NCI-H1436 (cell line): ENCODE measurements at regions not wholly inside any gene's neighbourhood (a gene's known extent, or its start where the extent isn't known, plus 50 kb on each side); places are given as distances from the start of the nearest gene placed in this dataset.

Source experiments
- DNase-seq: peaks from one replicate; lab custom pipeline; 2025; lab: John Stamatoyannopoulos, UW

DNA sequence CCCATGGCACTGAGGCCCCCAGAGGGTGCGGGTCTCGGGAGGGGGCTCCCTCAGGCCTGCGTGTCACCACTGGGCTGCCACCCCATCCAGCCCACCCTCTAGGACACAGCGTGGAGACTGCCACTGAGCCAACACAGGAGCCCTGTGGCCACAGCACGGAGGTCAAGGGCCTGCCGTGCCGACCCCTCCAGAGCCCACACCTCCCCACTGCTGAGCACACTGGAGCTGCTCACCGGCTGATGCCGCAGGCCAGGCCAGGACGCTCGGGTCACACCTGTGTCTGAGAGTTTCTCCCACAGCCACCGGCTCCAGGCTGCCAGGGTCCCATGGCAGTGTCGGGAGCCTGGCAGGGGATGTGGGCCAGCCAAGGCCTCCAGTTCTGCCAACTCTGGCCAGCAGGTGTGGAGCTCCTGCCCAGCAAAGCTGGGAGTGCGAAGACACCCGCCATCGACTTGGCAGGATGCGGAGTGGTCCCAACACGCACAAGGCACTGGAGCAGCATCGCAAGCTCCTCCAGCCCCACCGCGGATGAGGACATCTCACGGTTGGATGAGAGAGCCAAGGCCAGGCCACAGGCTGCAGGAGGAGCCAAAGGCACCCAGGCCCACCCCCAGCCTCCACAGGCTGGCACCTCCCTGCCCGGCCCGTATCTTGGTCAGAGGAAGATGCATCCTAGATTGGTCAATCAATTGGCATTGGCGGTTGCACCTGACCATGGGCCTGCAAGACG is 187.1 kb downstream of the BRD1 start:
- DNase-seq, result no peak

DNA sequence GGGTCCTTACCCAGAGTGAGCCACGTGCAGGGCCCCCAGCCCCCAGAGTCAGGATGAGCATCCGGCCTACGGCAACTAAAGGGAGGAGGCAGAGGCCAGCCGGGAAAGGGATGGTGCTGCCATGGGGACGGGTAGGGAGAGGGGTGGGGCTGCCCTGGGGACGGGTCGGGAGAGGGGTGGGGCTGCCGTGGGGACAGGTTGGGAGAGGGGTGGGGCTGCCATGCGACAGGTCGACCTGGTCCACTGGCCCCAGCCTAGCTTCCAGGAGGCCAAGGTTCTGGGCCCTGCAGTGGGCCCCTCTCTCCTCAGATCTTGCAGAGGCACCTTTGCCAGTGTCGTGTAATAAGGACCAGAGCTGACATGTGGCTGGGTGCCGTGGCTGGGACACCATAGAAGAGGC is 187.7 kb downstream of the BRD1 start:
- DNase-seq, result no peak

DNA sequence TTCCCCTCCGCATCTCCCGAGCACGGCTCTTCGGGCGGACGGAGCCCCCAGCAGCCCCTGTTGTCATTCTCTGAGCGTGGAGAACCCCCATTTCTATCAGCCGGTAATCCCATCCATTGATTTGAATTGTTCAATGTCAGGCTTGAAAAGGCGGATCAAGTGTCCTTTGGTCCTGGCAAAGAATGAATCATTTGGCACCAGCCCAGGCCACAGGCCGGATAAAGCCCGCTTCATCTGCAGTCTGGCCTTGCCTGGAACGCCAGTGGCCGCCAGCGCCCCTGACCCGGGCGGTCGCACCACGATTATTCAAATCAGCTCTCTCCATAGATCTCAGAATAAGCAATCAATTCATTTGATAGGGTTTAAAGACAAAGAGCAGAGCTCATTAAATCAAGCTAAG is 188.9 kb downstream of the BRD1 start:
- DNase-seq, result no peak

DNA sequence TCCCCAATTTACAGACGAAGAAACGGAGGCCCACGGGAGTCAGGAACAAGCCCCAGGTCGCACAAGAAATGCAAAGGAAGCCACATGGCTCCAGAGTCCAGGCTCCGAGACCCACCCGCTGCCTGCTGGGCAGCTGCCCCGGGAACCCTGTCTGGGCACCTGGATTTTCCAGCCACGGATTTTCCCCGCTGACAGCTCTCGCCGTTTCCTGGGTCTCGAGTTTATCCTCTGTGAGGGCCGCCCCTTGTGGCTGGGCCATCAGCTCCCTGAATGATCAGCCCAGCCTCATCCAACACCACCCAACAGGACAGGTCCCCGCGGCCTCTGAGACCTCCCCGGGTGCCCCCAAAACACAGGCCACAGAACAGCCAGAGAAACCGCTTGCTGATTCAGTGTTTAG is 189.7 kb downstream of the BRD1 start:
- DNase-seq, result no peak

DNA sequence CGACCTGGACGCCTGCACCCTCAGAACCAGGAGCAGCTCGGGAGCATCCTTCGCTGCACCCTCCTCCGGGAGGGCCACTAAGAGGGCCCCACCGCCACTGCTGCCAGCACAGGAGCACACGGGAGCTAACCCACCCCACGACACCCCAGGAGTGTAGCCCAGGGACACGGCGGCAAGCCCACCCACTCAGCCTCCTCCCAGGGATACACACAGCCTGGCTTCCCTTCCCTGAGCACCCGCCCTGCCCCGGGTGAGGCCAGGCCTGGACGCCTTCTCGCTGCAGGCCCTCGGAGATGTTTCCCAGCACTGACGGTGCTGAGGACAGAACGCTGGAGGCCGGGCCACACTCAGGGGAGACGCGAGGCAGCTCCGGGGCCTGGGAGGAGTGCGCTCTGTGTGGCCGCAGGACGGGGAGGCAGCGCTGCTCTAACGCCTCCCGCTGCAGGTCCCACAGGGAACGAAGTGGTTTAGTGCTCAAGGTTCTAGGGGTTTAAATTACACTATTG is 190.4 kb downstream of the BRD1 start:
- DNase-seq, result no peak

DNA sequence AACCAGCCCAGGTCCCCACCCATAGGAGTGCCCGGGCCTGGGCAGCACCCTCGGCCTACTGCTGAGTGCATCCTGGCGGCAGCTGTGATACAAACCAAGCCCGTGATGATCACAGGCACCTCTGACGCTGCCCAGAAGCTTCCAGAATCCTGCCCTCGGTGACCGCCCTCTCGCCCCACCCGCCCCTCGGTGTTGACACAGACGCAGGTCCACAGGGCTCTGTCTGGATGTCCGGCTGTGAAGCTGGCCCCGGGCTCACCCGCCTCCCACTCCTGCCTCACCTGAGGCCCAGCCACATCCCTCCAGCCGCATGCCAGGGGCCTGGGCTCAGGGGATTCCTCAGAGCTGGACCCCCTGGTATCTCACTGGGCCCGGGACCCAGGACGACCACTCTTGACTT is 191.0 kb downstream of the BRD1 start:
- DNase-seq, result no peak

DNA sequence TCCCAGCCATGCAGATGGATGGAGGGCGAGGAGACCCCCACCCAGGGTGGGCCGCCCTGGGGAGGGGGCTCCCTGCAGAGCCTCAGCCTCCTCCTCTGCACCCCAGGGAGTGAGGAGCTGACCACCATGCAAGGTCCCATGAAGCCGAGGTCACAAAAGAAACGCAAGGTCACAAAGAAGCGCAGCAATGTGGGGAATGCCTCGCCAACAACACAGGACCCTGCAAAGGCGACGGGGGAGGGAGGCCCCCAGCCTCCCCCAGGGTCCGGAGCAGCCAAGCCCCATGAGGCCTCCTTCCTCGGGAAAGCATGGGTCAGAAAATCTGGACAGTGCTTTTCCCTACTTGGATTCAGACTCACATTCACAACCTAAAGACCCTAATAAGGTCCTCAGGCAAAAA is 191.5 kb downstream of the BRD1 start:
- no peak for DNase-seq

DNA sequence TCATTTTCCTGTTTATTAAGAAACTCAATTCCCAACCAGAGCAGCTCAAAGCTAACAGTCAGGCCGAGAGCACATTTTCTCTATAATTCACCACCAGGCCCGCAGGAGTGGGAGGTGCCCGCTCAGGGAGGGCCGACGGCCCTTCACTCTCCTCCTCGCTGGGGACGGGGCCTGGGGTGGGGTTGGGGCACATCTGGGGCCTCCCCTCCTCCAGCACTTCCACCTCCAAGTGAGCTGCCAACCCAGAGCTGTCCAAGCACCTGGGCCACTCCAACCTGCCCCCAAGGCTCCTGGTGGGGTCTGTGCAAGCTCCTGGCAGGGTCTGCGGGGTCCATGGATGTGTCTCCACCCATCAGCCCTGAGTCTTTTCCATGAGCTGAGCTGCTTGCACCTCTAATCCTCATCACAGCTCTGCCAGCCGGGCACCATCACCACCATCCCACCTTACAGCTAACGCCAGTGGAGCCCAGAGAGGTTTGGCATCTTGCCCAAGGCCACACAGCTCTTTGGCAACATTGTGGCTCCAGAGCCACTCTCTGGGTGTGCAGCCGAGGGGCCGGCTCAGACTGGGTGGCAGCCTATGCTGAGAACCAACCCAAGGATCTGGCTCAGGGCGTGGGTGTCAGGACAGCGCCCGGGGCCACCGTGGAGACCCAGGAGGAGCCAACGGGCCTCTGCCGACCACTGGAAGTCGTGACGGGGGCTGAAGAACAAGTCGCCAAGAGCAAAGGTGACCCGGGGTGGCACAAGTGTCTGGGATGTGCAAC is 193.5 kb downstream of the BRD1 start:
- DNase-seq, result no peak

DNA sequence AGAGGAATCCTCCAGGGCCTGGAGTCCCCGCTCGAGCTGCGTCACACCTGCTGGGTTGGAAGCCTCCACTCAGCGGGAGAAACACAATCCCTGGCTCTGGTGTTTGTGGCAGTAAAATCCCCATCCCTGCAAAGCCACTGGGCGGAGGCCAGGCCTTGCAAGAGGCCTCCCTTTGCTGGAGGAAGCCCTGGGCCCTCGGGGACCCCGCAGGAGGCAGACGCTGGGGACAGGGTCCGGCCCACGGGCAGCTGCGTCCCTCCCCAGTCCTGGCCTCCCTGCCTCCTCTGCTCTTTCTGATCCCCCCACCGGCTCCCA is 194.7 kb downstream of the BRD1 start:
- DNase-seq, result no peak

DNA sequence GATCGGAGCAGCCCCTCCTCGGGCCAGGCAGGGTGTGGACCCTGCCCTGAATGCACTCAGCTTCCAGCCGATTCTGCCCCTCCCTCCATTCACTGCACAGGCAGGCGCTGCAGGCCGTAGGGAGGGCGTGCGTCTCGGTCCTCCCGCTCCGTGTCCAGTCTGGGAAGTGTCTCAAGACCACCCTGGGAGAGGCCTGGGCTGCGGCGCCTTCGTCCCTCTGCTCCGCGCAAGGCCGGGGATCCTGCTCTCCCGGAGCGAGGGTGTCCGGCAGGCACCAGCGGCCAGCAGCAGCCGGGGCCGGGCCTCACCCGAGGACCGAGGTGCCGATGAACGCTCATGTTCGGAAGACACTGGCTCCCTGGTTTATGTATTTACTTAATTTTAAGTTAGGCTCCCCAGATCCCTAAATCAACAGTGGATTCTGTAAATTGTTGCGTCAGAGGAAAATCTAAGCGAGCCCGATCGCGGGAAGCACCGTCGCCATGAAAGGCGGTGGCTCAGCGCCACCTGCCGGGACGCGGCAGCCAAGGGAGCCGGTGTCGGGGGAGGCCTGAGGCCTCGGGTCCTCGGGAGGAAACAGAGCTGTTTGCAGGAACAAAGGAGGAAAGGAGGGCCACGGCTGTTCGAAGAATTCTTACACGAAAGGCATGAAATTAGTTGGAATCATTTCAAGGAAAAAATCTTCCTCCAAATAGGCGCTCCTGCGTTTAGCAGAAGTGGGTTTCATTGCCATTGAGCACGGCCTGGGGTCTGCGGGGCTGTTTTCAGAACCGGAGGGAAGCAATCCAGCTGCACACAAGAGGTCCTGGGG is 195.3 kb downstream of the BRD1 start:
- peak; percentile 66 for DNase-seq

DNA sequence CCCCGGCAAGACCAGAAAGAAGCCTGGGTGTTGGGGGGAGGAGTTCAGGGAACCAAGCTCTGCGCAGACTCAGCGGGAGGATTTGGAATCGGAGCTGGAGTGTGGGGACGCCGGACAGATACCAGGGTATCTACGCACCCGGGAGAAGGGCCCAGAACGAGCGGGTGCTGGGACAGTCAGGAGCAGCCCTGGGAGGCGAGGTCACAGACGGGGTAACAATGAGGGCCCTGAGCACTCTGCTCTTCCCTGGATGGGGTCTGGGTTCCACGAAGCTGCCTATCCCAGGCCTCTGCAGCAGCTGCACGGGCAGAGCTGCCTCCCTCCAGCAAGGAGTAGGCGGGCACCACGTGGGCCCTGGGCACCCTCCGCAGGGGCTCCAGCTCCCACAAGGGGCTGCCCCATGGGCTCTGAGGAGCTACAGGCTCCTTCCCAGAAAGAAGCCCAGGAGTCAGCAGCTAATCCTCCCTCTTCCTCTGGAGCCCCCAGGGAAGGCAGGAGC is 197.2 kb downstream of the BRD1 start:
- no peak for DNase-seq

DNA sequence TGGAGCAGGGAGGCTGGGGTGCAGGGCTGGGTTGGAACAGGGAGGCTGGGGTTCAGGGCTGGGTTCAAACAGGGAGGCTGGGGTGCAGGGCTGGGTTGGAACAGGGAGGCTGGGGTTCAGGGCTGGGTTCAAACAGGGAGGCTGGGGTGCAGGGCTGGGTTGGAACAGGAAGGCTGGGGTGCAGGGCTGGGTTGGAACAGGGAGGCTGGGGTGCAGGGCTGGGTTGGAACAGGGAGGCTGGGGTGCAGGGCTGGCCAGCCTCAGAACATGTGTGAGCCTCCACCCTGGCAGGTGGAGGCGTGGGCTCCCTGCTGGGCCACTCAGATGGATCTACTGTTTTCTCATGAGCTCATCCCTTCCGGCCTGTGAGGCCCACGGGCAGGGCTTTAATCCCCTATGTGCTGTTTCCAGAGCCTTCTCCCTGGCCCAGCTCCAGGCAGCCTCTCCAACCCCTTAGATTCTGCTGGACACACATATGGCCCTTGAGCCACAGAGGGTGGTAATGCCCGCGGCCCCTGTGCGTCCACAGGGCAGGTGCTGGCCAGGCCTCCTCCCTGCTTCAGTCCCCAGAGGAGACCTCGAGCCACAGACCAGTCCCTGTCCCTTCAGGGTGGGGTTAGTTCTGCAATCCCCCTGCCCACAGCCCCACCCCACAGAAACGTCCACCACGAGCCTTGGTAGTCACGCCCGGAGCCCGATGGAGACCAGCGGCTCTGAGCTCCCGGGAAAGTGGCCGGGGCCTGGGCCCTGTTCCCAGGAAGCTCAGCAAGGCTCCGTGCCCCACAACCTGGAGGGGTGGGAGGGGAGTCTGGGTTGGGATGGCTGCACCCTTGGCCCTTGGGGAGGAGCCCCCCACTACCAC is 197.9 kb downstream of the BRD1 start:
- no peak for DNase-seq

DNA sequence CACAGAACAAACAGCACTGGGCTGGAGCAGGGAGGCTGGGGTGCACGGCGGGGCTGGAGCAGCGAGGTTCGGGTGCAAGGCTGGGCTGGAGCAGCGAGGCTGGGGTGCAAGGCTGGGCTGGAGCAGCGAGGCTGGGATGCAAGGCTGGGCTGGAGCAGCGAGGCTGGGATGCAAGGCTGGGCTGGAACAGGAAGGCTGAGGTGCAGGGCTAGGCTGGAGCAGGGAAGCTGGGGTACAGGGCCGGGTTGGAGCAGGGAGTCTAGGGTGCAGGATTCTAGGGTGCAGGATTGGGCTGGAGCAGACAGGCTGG is 198.5 kb downstream of the BRD1 start:
- DNase-seq, result no peak

DNA sequence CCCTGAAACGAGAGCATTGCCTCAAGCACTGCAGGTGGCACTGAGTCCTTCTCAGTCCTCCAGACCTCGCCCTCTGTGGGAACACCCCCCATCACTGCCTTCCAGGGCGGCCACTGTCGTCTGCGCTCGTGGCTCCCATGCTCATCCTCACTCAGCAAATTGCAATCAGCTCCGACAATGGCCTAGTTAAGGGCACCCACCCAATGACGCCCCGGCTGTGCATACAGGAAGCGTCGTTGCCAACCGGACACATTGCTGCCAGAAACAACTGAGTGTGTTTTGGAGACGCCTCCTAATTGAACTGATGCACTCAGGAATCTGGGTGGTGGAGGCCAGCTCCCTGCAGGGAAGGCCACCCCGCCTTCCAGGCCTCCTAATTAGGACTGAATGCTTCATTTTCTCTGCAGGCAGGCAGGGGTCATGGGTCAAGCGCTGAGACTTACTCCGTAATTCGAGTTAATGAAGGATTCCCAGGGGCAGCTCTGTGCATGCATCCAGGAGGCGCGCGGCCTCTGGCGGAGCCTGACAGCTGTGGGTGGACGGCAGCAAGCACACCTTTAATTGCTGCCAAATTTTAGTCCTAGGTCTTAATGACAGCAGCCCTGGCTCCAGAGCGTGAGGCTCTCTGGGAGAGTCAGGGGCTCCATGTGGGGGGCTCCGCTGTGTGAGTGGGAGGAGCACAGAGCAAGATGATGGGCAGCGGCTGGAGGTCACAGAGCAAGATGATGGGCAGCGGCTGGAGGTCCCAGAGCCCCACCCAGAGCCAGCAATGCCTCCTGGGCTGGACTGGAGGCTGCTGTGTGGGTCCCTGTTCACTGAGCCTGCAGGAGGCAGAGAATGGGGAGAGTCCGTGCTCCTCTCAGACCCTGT is 199.0 kb downstream of the BRD1 start:
- DNase-seq, result no peak

DNA sequence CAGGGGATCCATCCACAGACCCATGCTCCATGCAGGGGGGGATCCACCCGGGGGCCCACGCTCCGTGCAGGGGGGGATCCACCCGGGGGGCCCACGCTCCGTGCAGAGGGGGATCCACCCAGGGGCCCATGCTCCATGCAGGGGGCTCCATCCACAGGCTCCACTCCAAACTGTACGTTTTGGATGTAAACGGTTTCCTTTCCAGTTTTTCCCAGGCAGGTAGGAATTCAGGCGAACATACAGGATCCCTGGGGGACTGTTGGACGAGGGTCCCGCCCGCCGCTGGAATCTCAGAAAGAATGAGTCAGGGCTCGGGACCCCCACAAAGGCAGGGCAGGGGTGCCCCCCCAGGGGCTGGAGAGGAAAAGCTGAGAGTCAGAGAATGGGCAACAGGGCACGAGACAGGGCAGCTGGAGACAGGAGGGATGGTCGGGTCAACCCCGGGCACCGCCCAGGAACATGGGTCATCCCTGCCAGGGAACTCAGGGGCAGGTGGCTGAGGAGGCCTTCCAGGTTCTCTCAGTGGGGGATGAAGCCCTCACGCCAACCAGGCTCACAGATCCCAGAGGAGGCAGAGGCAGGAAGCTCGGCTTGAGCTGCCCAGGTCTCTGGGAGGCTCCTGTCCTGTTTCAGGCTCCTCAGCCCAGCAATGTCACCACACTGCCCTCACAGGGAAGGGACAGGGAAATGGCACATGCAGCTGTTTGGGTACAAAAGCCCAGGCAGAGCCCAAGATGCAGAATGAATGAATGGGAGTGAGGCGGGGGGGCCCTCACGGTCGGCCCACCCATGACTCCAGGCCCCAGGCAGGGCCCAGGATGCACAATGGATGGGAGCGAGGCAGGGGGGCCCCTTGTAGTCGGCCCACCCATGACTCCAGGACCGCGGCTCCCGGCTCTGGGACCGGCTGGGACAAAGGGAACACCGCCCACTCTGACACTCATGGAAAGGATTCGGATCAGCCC is 200.2 kb downstream of the BRD1 start:
- no peak for DNase-seq

DNA sequence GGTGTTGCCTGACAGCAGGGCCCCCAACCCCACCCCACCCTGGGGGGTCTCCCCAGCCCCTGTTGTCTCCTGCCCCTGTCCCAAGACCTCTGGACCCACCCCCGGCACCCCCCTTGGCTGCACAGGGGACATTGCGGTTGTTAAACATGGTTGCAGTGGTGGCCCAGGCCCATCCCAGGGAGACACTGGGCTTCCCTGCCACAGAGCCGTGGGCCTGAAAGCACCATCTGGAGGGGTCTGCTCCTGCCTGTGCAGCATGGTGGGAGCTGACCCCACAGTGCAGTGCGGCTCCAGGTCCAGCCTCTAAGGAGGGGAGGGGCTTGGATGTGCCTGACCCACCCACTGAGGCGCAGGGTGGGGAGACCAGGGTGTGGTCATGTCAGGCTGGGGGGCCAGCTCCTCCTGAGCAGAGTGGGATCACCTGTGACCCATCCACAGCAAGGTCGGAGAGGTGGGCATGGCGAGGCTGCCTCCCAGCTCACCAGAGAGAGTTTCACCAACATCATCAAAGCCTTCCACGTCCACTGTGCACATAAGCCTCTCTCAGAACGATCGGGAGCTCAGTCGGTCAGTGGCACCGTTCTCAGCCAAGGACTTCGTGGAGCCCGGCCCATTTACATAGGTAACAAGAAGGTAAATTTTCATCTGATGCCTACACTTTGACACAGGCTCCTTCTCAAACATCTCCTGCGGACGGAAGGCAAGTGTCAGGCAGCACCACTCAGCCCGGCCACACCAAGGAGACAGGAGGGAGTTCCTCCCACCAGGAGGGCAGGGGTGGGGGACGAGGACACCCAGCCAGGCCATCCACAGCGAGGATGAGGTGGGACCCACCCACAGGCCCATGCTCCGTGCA is 201.1 kb downstream of the BRD1 start:
- DNase-seq, result no peak

DNA sequence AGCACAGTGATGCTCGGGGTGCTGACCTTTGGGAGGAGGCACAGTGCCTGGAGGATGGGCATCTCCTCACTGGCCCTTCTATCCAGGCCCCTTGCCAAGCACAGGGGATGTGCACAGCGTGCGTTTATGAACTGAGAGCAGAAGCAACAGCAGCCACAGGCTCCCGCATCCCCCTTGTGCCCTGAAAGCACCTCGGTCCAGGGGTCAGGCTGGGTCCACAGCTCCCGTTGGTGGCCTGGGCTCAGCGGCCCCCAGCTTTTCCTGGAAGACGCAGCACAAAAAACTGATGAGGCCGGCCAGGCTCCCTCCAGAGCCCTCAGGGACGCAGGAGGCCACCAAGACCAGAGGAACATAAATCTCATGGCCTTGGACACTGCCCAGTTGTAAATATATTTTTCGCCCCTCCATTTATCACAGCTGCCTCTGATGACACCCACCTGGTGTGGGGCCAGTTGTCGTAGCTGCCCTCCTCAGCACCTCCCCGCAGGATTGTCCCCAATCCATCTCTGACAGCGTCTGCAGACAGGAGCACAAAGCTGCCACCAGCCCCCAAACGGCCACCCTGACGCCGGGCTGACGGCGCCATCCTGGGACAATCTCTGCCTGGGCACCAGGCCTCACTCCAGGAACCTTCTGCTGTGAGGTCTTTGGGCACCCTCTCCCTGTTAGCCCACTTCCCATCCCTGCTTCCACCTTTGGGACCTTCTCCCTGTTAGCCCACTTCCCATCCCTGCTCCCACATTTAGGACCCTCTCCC is 203.1 kb downstream of the BRD1 start:
- DNase-seq, result no peak

DNA sequence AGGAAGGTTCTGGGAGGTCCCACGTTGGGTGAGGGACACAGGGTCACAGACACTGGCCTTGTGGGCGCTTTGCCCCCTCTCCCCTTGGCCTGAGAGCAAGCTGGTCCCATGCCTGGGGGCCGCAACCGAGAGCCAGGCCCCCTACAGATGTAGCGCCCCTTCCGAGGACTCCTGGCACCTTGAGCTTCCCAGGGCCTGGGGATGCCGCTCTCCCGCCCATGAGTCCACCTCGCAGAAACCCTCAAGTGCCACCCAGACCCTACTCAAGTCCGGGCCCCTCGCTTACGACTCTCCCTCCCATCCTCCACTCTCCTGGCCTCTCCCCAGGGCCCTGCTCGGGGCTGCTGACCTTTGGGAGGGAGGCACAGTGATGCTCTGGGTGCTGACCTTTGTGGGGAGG is 204.0 kb downstream of the BRD1 start:
- no peak for DNase-seq
